Stomach (tissue), 8 donors: ENCODE measurements at regions not wholly inside any gene's neighbourhood (a gene's known extent, or its start where the extent isn't known, plus 50 kb on each side); places are given as distances from the start of the nearest gene placed in this dataset.

ENCODE experiments used
- DNase-seq, 2 donors: peaks; one replicate each; pipeline versions ENCODE4 v3.0.0 to v3.0.0-alpha.2; 2013 to 2019
- H3K27ac ChIP-seq, 5 donors: fragments of 200-600 bp in 4 of 5; sonication (generic) in 4 of 5; one replicate each; pipeline ENCODE4 v1.5.1; 2013 to 2019; ENCODE audit warnings: mild to moderate bottlenecking in 1 of 5, moderate library complexity in 1 of 5
- H3K27me3 ChIP-seq, 3 donors: fragments of 200-600 bp; sonication (generic); one replicate each; pipeline ENCODE4 v1.5.1; 2017 to 2019; ENCODE audit warnings: mixed run types in 1 of 3
- H3K36me3 ChIP-seq, 4 donors: fragments of 200-600 bp; sonication (generic); 1 replicate in 3 of 4; 2 replicates in 1 of 4; pipeline ENCODE4 v1.5.1; 2016 to 2019
- H3K4me1 ChIP-seq, 4 donors: fragments of 200-600 bp; sonication (generic); one replicate each; pipeline ENCODE4 v1.5.1; 2016 to 2019
- H3K4me3 ChIP-seq, 4 donors: fragments of 200-600 bp; sonication (generic) in 3 of 4; one replicate each; pipeline ENCODE4 v1.5.1; 2016 to 2019; ENCODE audit warnings: mild to moderate bottlenecking in 1 of 4
- H3K9me3 ChIP-seq, 4 donors: fragments of 200-600 bp; sonication (generic); one replicate each; pipeline ENCODE4 v1.5.1; 2016 to 2019
- CTCF ChIP-seq, 7 experiments: fragments of 450-650 bp in 4 of 7; fragments of 200-600 bp in 3 of 7; sonication (generic) in 3 of 7; IDR thresholded peaks; one replicate each; pipeline ENCODE4 v1.5.1; 2016 to 2019; ENCODE audit warnings: antibody characterized with exemption in 7 of 7, control low read depth in 2 of 7, mild to moderate bottlenecking in 1 of 7
- EP300 ChIP-seq: sonication (generic); formaldehyde crosslinking; IDR thresholded peaks from one replicate; pipeline ENCODE4 v1.6.1; 2017; ENCODE audit warnings: antibody characterized with exemption
- POLR2A ChIP-seq, 4 donors: fragments of 450-650 bp; IDR thresholded peaks; one replicate each; pipeline ENCODE4 v1.6.1; 2016; ENCODE audit warnings: antibody characterized with exemption in 4 of 4, control low read depth in 2 of 4, mild to moderate bottlenecking in 1 of 4, moderate library complexity in 1 of 4
- POLR2AphosphoS5 ChIP-seq, 3 donors: sonication (generic); formaldehyde crosslinking; IDR thresholded peaks; one replicate each; pipeline ENCODE4 v1.6.1; 2016; ENCODE audit warnings: antibody characterized with exemption in 3 of 3
- WGBS, 5 donors: extraction: QIAGEN DNeasy Blood & Tissue Kit in 3 of 5; methylation state at CpG; one replicate each; pipeline versions ENCODE4 v1.1.5 to v1.1.7; 2013 to 2018; 5-methylcytosine and 5-hydroxymethylcytosine counted together
- intact Hi-C: fragments of 100-400 bp; cut with DNase I; formaldehyde crosslinking; loops from one replicate; pipeline ENCODE4 v1.15.1; 2023; ENCODE audit warnings: low total_unique reads
- donor health status: healthy with polysubstance abuse.
- donor health status: Bipolar disorder and iron deficiency.
- donor health status: healthy.

GRCh38 chr3:102536456-102536855, 101.6 kb downstream of the ZPLD1 start:
- peak in 1 of 2 donors; percentile 69 for DNase-seq
- TF ChIP-seq POLR2A (IDR thresholded peaks at IDR 0.05) (no peak), POLR2AphosphoS5 (IDR thresholded peaks at IDR 0.05) (no peak), EP300 (no peak), CTCF (IDR thresholded peaks at IDR 0.05) (peak in 4 of 7 experiments; percentile 13 to 45 (median 30))
- intact Hi-C loops = loop anchor here (5.0 to 10.0 kb wide), 2 partner anchors 304 to 732 kb away; no protein-coding TSS in a partner anchor

GRCh38 chr3:102537123-102537522, 102.3 kb downstream of the ZPLD1 start:
- Histone ChIP-seq H3K9me3 (no peaks in the 10 kb centered on the region), H3K27me3 (no peaks in the 10 kb centered on the region), H3K27ac (no peak overlapping the region), H3K36me3 (no peaks in the 10 kb centered on the region), H3K4me1 (peaks cover 0 to 6% (median 0%) of the 10 kb centered on the region in 4 donors), H3K4me3 (no peak overlapping the region)
- DNase-seq = no peak
- 68 to 83% (median 74%) methylated on average over 1 of the region's 1 CpG for WGBS, 5 donors
- TF ChIP-seq POLR2AphosphoS5 (IDR thresholded peaks at IDR 0.05) = no peak
- TF ChIP-seq POLR2A (IDR thresholded peaks at IDR 0.05) = no peak
- no peak for TF ChIP-seq EP300
- no peak for TF ChIP-seq CTCF (IDR thresholded peaks at IDR 0.05)
- intact Hi-C loops = loop anchor here (5.0 to 10.0 kb wide), 2 partner anchors 305 to 732 kb away; no protein-coding TSS in a partner anchor

More at GRCh38 chr3:102536456-102536855, 101.6 kb downstream of the ZPLD1 start:
- Histone ChIP-seq H3K9me3 (no peaks in the 10 kb centered on the region), H3K4me1 (peaks cover 0 to 6% (median 0%) of the 10 kb centered on the region in 4 donors), H3K4me3 (no peak overlapping the region), H3K27ac (no peak overlapping the region), H3K36me3 (no peaks in the 10 kb centered on the region), H3K27me3 (no peaks in the 10 kb centered on the region)
- 10 to 20% (median 14%) methylated on average over 7 of the region's 7 CpGs for WGBS, 5 donors

GRCh38 chr3:102544741-102545140, 109.9 kb downstream of the ZPLD1 start:
- Histone ChIP-seq H3K36me3 (no peaks in the 10 kb centered on the region), H3K9me3 (no peaks in the 10 kb centered on the region), H3K4me1 (no peaks in the 10 kb centered on the region), H3K27ac (no peak overlapping the region), H3K4me3 (no peak overlapping the region), H3K27me3 (no peaks in the 10 kb centered on the region)
- TF ChIP-seq EP300 = no peak
- TF ChIP-seq POLR2AphosphoS5 (IDR thresholded peaks at IDR 0.05) = no peak
- no peak for TF ChIP-seq POLR2A (IDR thresholded peaks at IDR 0.05)
- no peak for TF ChIP-seq CTCF (IDR thresholded peaks at IDR 0.05)
- intact Hi-C loops = no loop called here
- DNase-seq = no peak
- 58 to 72% (median 63%) methylated on average over 6 of the region's 6 CpGs for WGBS, 5 donors

GRCh38 chr3:102545276-102545675, 110.5 kb downstream of the ZPLD1 start:
- DNase-seq = no peak
- intact Hi-C loops = no loop called here
- Histone ChIP-seq H3K36me3 (no peaks in the 10 kb centered on the region), H3K27me3 (no peaks in the 10 kb centered on the region), H3K4me3 (no peak overlapping the region), H3K9me3 (no peaks in the 10 kb centered on the region), H3K27ac (no peak overlapping the region), H3K4me1 (no peaks in the 10 kb centered on the region)
- WGBS, 5 donors = 67 to 90% (median 85%) methylated on average over 1 to 2 of the region's 2 CpGs
- no peak for TF ChIP-seq CTCF (IDR thresholded peaks at IDR 0.05)
- no peak for TF ChIP-seq POLR2AphosphoS5 (IDR thresholded peaks at IDR 0.05)
- no peak for TF ChIP-seq POLR2A (IDR thresholded peaks at IDR 0.05)
- no peak for TF ChIP-seq EP300
